K562 (cell line): ENCODE measurements at regions not wholly inside any gene's neighbourhood (a gene's known extent, or its start where the extent isn't known, plus 50 kb on each side); places are given as distances from the start of the nearest gene placed in this dataset.

Source experiments
- ATAC-seq: fragments of 200-7000 bp; cut with Tn5 transposase; 3 replicates; pipeline ENCODE4 v1.9.1; 2020; ENCODE audit warnings: moderate library complexity
- BruUV-seq: library from RNA; stranded (reverse); fragments of 400-500 nt; replicated peaks from 2 replicates; lab custom pipeline; 2021; lab: Mats Ljungman, UMichigan
- CTCF ChIA-PET: fragments of 300-600 bp; formaldehyde crosslinking; extraction: SDS; loops from one replicate; lab custom pipeline; 2021; ENCODE audit warnings: low intra/inter-chr PET ratio; lab: Yijun Ruan, JAX
- POLR2A ChIA-PET: fragments of 300-600, 350-650 bp; sonication (Branson Sonifier 250); formaldehyde crosslinking; extraction: SDS; loops from one replicate; lab custom pipeline; 2021; ENCODE audit warnings: antibody characterized with exemption, inconsistent platforms; lab: Yijun Ruan, JAX
- DNase-seq, 4 experiments: peaks; one replicate each; pipeline versions ENCODE4 v3.0.0 to v3.0.0-alpha.2; 2011 to 2018; ENCODE audit warnings: low spot score in 3 of 4, mixed read lengths in 3 of 4; ENCODE audit errors: extremely low read depth in 1 of 4
- FAIRE-seq: peaks from 2 replicates; lab custom pipeline; 2011; peaks lifted over from hg19 to GRCh38; lab: Jason Lieb, UNC
- H2AFZ ChIP-seq: 2 replicates; pipeline ENCODE4 v1.6.0; 2011; ENCODE audit warnings: low read depth, low read length, control low read depth, inconsistent platforms
- H3K27ac ChIP-seq: fragments of 200-600 bp; 3 replicates; pipeline ENCODE4 v1.8.0; 2011; ENCODE audit warnings: low read depth, mild to moderate bottlenecking, control low read depth, inconsistent platforms, low read length, moderate library complexity, mixed read lengths; ENCODE audit errors: extremely low read depth
- H3K27me3 ChIP-seq, 2 experiments: fragments of 300-600 bp in 1 of 2; 2 replicates in 1 of 2; 3 replicates in 1 of 2; pipeline versions ENCODE4 v1.6.0 to v1.8.0; 2011; ENCODE audit warnings: inconsistent platforms in 2 of 2, low read length in 2 of 2, mild to moderate bottlenecking in 1 of 2, mixed read lengths in 1 of 2, moderate library complexity in 1 of 2; ENCODE audit not compliant: control insufficient read depth in 2 of 2, insufficient read depth in 2 of 2
- H3K36me3 ChIP-seq: fragments of 300-600 bp; 3 replicates; pipeline ENCODE4 v1.8.0; 2011; ENCODE audit warnings: mild to moderate bottlenecking, low read length, inconsistent platforms; ENCODE audit not compliant: control insufficient read depth, insufficient read depth
- H3K4me1 ChIP-seq, 2 experiments: fragments of 200-600 bp in 1 of 2; replicated peaks in 1 of 2; 2 replicates in 1 of 2; 3 replicates in 1 of 2; pipeline versions ENCODE4 v1.5.1 to v1.8.0; 2011; ENCODE audit warnings: inconsistent platforms in 2 of 2, low read length in 2 of 2, mild to moderate bottlenecking in 1 of 2, mixed read lengths in 1 of 2, moderate library complexity in 1 of 2; ENCODE audit not compliant: control insufficient read depth in 2 of 2, insufficient read depth in 2 of 2
- H3K4me2 ChIP-seq: 2 replicates; pipeline ENCODE4 v1.6.1; 2011; ENCODE audit warnings: low read length, control low read depth, inconsistent platforms, mixed read lengths; ENCODE audit not compliant: insufficient read depth
- H3K4me3 ChIP-seq: fragments of 200-600 bp; sonication (generic), shearing (Covaris generic); 2 replicates; pipeline ENCODE4 v1.5.1; 2016; ENCODE audit warnings: control low read depth, inconsistent platforms
- H3K79me2 ChIP-seq: fragments of 200-600 bp; 3 replicates; pipeline ENCODE4 v1.8.0; 2011; ENCODE audit warnings: low read length, inconsistent platforms; ENCODE audit not compliant: control insufficient read depth, insufficient read depth
- H3K9ac ChIP-seq, 2 experiments: 2 replicates each; pipeline versions ENCODE4 v1.6.0 to v1.6.1; 2011; ENCODE audit warnings: low read depth in 2 of 2, low read length in 2 of 2, control low read depth in 1 of 2, inconsistent platforms in 1 of 2, mild to moderate bottlenecking in 1 of 2, mixed read lengths in 1 of 2; ENCODE audit not compliant: insufficient read depth in 1 of 2
- H3K9me1 ChIP-seq: one replicate; pipeline ENCODE4 v1.6.0; 2011; ENCODE audit warnings: inconsistent platforms, mild to moderate bottlenecking, low read length, moderate library complexity; ENCODE audit not compliant: control insufficient read depth, insufficient read depth
- H3K9me3 ChIP-seq: replicated peaks from 2 replicates; pipeline ENCODE4 v1.5.1; 2011; ENCODE audit warnings: low read depth, low read length, inconsistent platforms; ENCODE audit not compliant: control insufficient read depth, insufficient read depth
- H4K20me1 ChIP-seq: replicated peaks from 2 replicates; pipeline ENCODE4 v1.6.1; 2011; ENCODE audit warnings: low read length, inconsistent platforms, mixed read lengths; ENCODE audit not compliant: control insufficient read depth, insufficient read depth
- ATF2 ChIP-seq: sonication (generic); formaldehyde crosslinking; IDR thresholded peaks from 2 replicates; pipeline ENCODE4 v1.8.1; 2022; ENCODE audit warnings: missing genetic modification reagents
- BCL6 ChIP-seq: fragments of 250-450 bp; sonication (Bioruptor Pico); IDR thresholded peaks from 2 replicates; pipeline ENCODE4 v1.4.0; 2020
- KDM4B ChIP-seq, 2 experiments: fragments of 450-650 bp in 1 of 2; sonication (generic) in 1 of 2; IDR thresholded peaks; 2 replicates each; pipeline ENCODE4 v1.6.1; 2016 to 2017; ENCODE audit warnings: borderline replicate concordance in 2 of 2, antibody characterized with exemption in 1 of 2, low read depth in 1 of 2, mild to moderate bottlenecking in 1 of 2
- MCM2 ChIP-seq: fragments of 450-650 bp; IDR thresholded peaks from 2 replicates; pipeline ENCODE4 v1.6.1; 2017; ENCODE audit warnings: low read depth, mild to moderate bottlenecking
- NR2C2 ChIP-seq, 2 experiments: fragments of 200-800 bp in 1 of 2; sonication (Bioruptor generic) in 1 of 2; sonication (generic) in 1 of 2; formaldehyde crosslinking in 1 of 2; IDR thresholded peaks; 2 replicates each; pipeline versions ENCODE4 v1.6.1 to v1.8.0; 2016 to 2022; ENCODE audit warnings: mild to moderate bottlenecking in 1 of 2, missing compliant biosample characterization in 1 of 2, missing genetic modification characterization in 1 of 2, missing genetic modification reagents in 1 of 2
- RAD51 ChIP-seq: fragments of 450-650 bp; IDR thresholded peaks from 2 replicates; pipeline ENCODE4 v1.7.1; 2016; ENCODE audit warnings: low read depth, mild to moderate bottlenecking, borderline replicate concordance
- TAL1 ChIP-seq: fragments of 450-650 bp; IDR thresholded peaks from 2 replicates; pipeline ENCODE4 v1.6.1; 2016; ENCODE audit warnings: mild to moderate bottlenecking
- TCFL5 ChIP-seq: fragments of 250-450 bp; sonication (Bioruptor Pico); conservative IDR thresholded peaks from 2 replicates; pipeline ENCODE4 v1.6.1; 2021; ENCODE audit warnings: mild to moderate bottlenecking, moderate library complexity, matching md5 sums
- TEAD4 ChIP-seq, 2 experiments: sonication (generic) in 1 of 2; formaldehyde crosslinking in 1 of 2; IDR thresholded peaks; 2 replicates each; pipeline versions ENCODE4 v1.6.1 to v1.8.0; 2012 to 2022; ENCODE audit warnings: borderline replicate concordance in 1 of 2, inconsistent platforms in 1 of 2, low read length in 1 of 2, mild to moderate bottlenecking in 1 of 2, missing genetic modification reagents in 1 of 2
- ZNF316 ChIP-seq: fragments of 450-650 bp; IDR thresholded peaks from 2 replicates; pipeline ENCODE4 v1.6.1; 2016
- ZSCAN32 ChIP-seq: fragments of 450-650 bp; formaldehyde crosslinking; IDR thresholded peaks from 2 replicates; pipeline ENCODE4 v1.4.0; 2020; ENCODE audit warnings: mild to moderate bottlenecking, moderate library complexity
- WGBS: fragments of 100-300 bp; shearing (Covaris generic); methylation state at CpG from one replicate; pipeline ENCODE4 v1.1.6; 2016; ENCODE audit warnings: low coverage, mixed read lengths; ENCODE audit not compliant: insufficient coverage; ENCODE audit errors: missing lambda C conversion rate; 5-methylcytosine and 5-hydroxymethylcytosine counted together
- in situ Hi-C: fragments of 300-500 bp; cut with MboI; formaldehyde crosslinking; loops from 4 replicates; pipeline ENCODE4 v1.15.0; 2018; ENCODE audit warnings: inconsistent platforms, mixed read lengths
- intact Hi-C: fragments of 100-400 bp; cut with micrococcal nuclease; formaldehyde crosslinking; loops from 2 replicates; pipeline ENCODE4 v1.14.2; 2022

DNA sequence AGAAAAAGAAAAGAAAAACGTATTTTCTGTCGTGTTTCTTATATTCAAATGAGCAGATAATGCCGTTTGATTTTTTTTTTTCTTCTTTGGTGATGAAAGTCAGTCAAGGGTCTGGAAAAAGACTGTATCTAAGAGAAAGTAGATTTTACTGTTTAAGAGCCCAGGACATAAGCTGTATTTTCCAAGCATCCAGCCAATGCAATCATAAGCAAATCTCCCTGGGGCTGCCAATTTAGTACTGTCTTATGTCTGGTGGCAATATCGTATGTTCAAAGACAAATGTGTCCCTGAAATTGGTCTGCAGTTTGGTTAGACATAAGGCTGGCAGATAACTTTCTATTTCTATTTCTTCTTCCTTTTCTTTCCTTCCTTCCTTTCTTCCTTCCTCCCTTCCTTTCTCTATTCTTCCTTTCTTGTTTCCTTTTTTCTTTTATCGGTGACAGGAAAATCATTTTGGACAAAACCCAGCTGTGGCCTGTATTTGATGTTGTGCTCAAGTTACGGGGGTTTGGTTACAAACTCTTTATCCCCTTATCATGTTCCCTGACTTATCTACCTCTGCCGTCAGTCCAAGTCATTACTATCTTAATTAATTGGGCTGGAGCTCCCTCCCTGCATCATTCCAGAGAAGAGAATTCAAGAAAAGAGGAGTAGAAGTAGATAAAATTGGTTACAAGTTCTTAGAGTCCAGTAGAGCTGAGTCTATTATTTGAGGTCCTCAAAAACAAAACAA lies 683.4 kb upstream of the FSHR start:
- CTCF ChIA-PET: no interaction called here
- no peak overlapping the region for H3K27ac ChIP-seq
- TF ChIP-seq KDM4B (IDR thresholded peaks at IDR 0.05; ENCODE audit: borderline replicate concordance in 2 of 2, low read depth in 1 of 2): no peak
- no peak for TF ChIP-seq NR2C2 (CRISPR knock-in tag; IDR thresholded peaks at IDR 0.05)
- no peak for TF ChIP-seq NR2C2 (tag; IDR thresholded peaks at IDR 0.05)
- TF ChIP-seq MCM2: no peak
- no peak for TF ChIP-seq BCL6
- TF ChIP-seq TAL1: no peak
- no peak for TF ChIP-seq ZSCAN32
- no peak for TF ChIP-seq TEAD4 (IDR thresholded peaks at IDR 0.05; ENCODE audit: low read length)
- TF ChIP-seq TEAD4 (CRISPR knock-in tag; IDR thresholded peaks at IDR 0.05; ENCODE audit: borderline replicate concordance): no peak
- no peak for TF ChIP-seq RAD51
- no peak for TF ChIP-seq ZNF316
- no peak for TF ChIP-seq TCFL5
- TF ChIP-seq ATF2 (CRISPR knock-in tag): no peak
- FAIRE-seq: no peak
- no peak overlapping the region for H3K4me3 ChIP-seq
- no peaks in the 10 kb centered on the region for H3K9me1 ChIP-seq
- ATAC-seq: no peak
- H3K4me2 ChIP-seq: no peak overlapping the region
- WGBS: 0% methylated on average over 7 of the region's 7 CpGs
- POLR2A ChIA-PET: no interaction called here
- intact Hi-C loops (no loop called here), in situ Hi-C loops (no loop called here)
- H3K9me3 ChIP-seq: no peaks in the 10 kb centered on the region
- H3K27me3 ChIP-seq: no peaks in the 10 kb centered on the region
- DNase-seq: no peak
- no TSS peak for BruUV-seq
- H4K20me1 ChIP-seq: no peaks in the 10 kb centered on the region
- H2AFZ ChIP-seq: no peak overlapping the region
- H3K4me1 ChIP-seq: no peaks in the 10 kb centered on the region
- H3K36me3 ChIP-seq: no peaks in the 10 kb centered on the region
- H3K9ac ChIP-seq: no peak overlapping the region
- H3K79me2 ChIP-seq: no peaks in the 10 kb centered on the region
